HepG2 (cell line): ENCODE measurements at regions not wholly inside any gene's neighbourhood (a gene's known extent, or its start where the extent isn't known, plus 50 kb on each side); places are given as distances from the start of the nearest gene placed in this dataset.

Experiments
- ATAC-seq: fragments of 200-7000 bp; cut with Tn5 transposase; 3 replicates; pipeline ENCODE4 v1.9.1; 2020; ENCODE audit warnings: mild to moderate bottlenecking, moderate library complexity
- BruUV-seq: library from RNA; stranded (reverse); fragments of 400-500 nt; replicated peaks from 2 replicates; lab custom pipeline; 2021; lab: Mats Ljungman, UMichigan
- CTCF ChIA-PET: fragments of 300-600 bp; formaldehyde crosslinking; extraction: SDS; loops from one replicate; lab custom pipeline; 2021; ENCODE audit warnings: low total read pairs, inconsistent platforms, low intra/inter-chr PET ratio; lab: Yijun Ruan, JAX
- POLR2A ChIA-PET: fragments of 350-600 bp; sonication (Branson Sonifier 250); formaldehyde crosslinking; loops from one replicate; lab custom pipeline; 2020; ENCODE audit warnings: antibody characterized with exemption, inconsistent platforms; lab: Yijun Ruan, JAX
- DNase-seq: peaks from one replicate; pipeline ENCODE4 v3.0.0-alpha.2; 2015; ENCODE audit warnings: low spot score
- FAIRE-seq: peaks from 3 replicates; lab custom pipeline; 2011; peaks lifted over from hg19 to GRCh38; lab: Jason Lieb, UNC
- H2AFZ ChIP-seq: one replicate; pipeline ENCODE4 v1.6.1; 2011; ENCODE audit warnings: low read length, inconsistent platforms
- H3K27ac ChIP-seq: fragments of 300-600 bp; 3 replicates; pipeline ENCODE4 v1.8.0; 2011; ENCODE audit warnings: mixed run types, mild to moderate bottlenecking, mixed read lengths, low read length, inconsistent platforms; ENCODE audit not compliant: insufficient read depth; ENCODE audit errors: extremely low read length
- H3K27me3 ChIP-seq, 2 experiments: fragments of 200-600 bp in 1 of 2; 2 replicates in 1 of 2; 3 replicates in 1 of 2; pipeline versions ENCODE4 v1.6.0 to v1.8.0; 2011; ENCODE audit warnings: low read length in 2 of 2, mild to moderate bottlenecking in 2 of 2, moderate library complexity in 2 of 2, inconsistent platforms in 1 of 2; ENCODE audit not compliant: insufficient read depth in 2 of 2, control insufficient read depth in 1 of 2
- H3K36me3 ChIP-seq, 2 experiments: fragments of 200-600 bp in 1 of 2; replicated peaks in 1 of 2; 2 replicates in 1 of 2; 3 replicates in 1 of 2; pipeline versions ENCODE4 v1.5.1 to v1.8.0; 2011; ENCODE audit warnings: low read length in 2 of 2, inconsistent platforms in 1 of 2; ENCODE audit not compliant: insufficient read depth in 2 of 2, control insufficient read depth in 1 of 2
- H3K4me1 ChIP-seq: 2 replicates; pipeline ENCODE4 v1.5.1; 2012; ENCODE audit warnings: low read length, inconsistent platforms; ENCODE audit not compliant: insufficient read depth
- H3K4me2 ChIP-seq: 2 replicates; pipeline ENCODE4 v1.6.0; 2011; ENCODE audit warnings: low read depth, low read length, inconsistent platforms
- H3K4me3 ChIP-seq, 3 experiments: fragments of 200-600 bp in 1 of 3; sonication (generic), shearing (Covaris generic) in 1 of 3; replicated peaks in 1 of 3; 2 replicates each; pipeline ENCODE4 v1.5.1; 2011 to 2016; ENCODE audit warnings: low read length in 3 of 3, inconsistent platforms in 2 of 3, low read depth in 2 of 3, mild to moderate bottlenecking in 2 of 3, control low read depth in 1 of 3, mixed read lengths in 1 of 3; ENCODE audit not compliant: insufficient read depth in 1 of 3
- H3K79me2 ChIP-seq: one replicate; pipeline ENCODE4 v1.6.1; 2011; ENCODE audit warnings: low read length, inconsistent platforms; ENCODE audit not compliant: insufficient read depth
- H3K9ac ChIP-seq: 2 replicates; pipeline ENCODE4 v1.6.0; 2011; ENCODE audit warnings: mild to moderate bottlenecking, low read depth, low read length, inconsistent platforms; ENCODE audit not compliant: insufficient read depth
- H3K9me3 ChIP-seq: 2 replicates; pipeline ENCODE4 v1.5.1; 2012; ENCODE audit warnings: mild to moderate bottlenecking, low read length
- H4K20me1 ChIP-seq: 2 replicates; pipeline ENCODE4 v1.6.0; 2011; ENCODE audit warnings: inconsistent platforms, mild to moderate bottlenecking, low read length, moderate library complexity; ENCODE audit not compliant: insufficient read depth
- CREB1 ChIP-seq, 2 experiments: fragments of 450-650 bp in 1 of 2; IDR thresholded peaks; 2 replicates each; pipeline ENCODE4 v1.6.1; 2016 to 2017; ENCODE audit warnings: control low read depth in 1 of 2, mild to moderate bottlenecking in 1 of 2, missing compliant biosample characterization in 1 of 2, missing genetic modification characterization in 1 of 2
- DMTF1 ChIP-seq: sonication (generic); formaldehyde crosslinking; IDR thresholded peaks from 2 replicates; pipeline ENCODE4 v1.4.0; 2020; ENCODE audit warnings: mild to moderate bottlenecking, missing genetic modification reagents
- ETV5 ChIP-seq: IDR thresholded peaks from 2 replicates; pipeline ENCODE4 v1.6.1; 2018; ENCODE audit warnings: missing biosample characterization, missing genetic modification reagents, inconsistent platforms, borderline replicate concordance
- HDAC1 ChIP-seq: sonication (generic); formaldehyde crosslinking; IDR thresholded peaks from 2 replicates; pipeline ENCODE4 v1.5.1; 2020; ENCODE audit warnings: mild to moderate bottlenecking, missing genetic modification reagents
- HMG20B ChIP-seq: conservative IDR thresholded peaks from 2 replicates; pipeline ENCODE4 v1.6.1; 2016; ENCODE audit warnings: missing genetic modification reagents, missing compliant biosample characterization
- KIAA2018 ChIP-seq: sonication (generic); formaldehyde crosslinking; IDR thresholded peaks from 2 replicates; pipeline ENCODE4 v1.5.0; 2020; ENCODE audit warnings: mild to moderate bottlenecking, missing genetic modification reagents, borderline replicate concordance
- RBM39 ChIP-seq: fragments of 200-400 bp; formaldehyde crosslinking; IDR thresholded peaks from one replicate; pipeline ENCODE4 v1.6.1; 2018; ENCODE audit warnings: antibody characterized with exemption, mild to moderate bottlenecking, low read depth, low read length; ENCODE audit not compliant: poor library complexity, severe bottlenecking
- ZNF33B ChIP-seq: sonication (generic); formaldehyde crosslinking; IDR thresholded peaks from 2 replicates; pipeline ENCODE4 v1.5.1; 2020; ENCODE audit warnings: mild to moderate bottlenecking, missing genetic modification reagents
- WGBS: methylation state at CpG from one replicate; pipeline ENCODE4 v1.1.6; 2017; ENCODE audit warnings: low lambda C conversion rate; 5-methylcytosine and 5-hydroxymethylcytosine counted together
- in situ Hi-C: cut with HindIII; loops from 2 replicates; pipeline ENCODE4 v1.10.0; 2017; ENCODE audit warnings: low pct_unique_long_range_greater_than_20kb; ENCODE audit not compliant: extremely low pct_ligation_motif_present
- intact Hi-C: fragments of 100-400 bp; cut with micrococcal nuclease; formaldehyde crosslinking; loops from one replicate; pipeline ENCODE4 v1.10.0; 2022; ENCODE audit not compliant: unreplicated experiment

GRCh38 chr5:20370061-20370460, 382.1 kb upstream of the CDH18 start:
- H2AFZ ChIP-seq, result no peak overlapping the region
- H3K4me1 ChIP-seq, result no peaks in the 10 kb centered on the region
- FAIRE-seq (no peak), DNase-seq (no peak), ATAC-seq (no peak)
- in situ Hi-C loops (no loop called here), intact Hi-C loops (no loop called here)
- POLR2A ChIA-PET, result no interaction called here
- no peaks in the 10 kb centered on the region for H3K36me3 ChIP-seq
- no peak overlapping the region for H3K27ac ChIP-seq
- no TSS peak for BruUV-seq
- H3K27me3 ChIP-seq, result no peaks in the 10 kb centered on the region
- H3K4me2 ChIP-seq, result no peak overlapping the region
- no peak overlapping the region for H3K4me3 ChIP-seq
- H3K9ac ChIP-seq, result no peak overlapping the region
- CTCF ChIA-PET, result no interaction called here
- no peaks in the 10 kb centered on the region for H3K9me3 ChIP-seq
- WGBS, result 3% methylated on average over 2 of the region's 2 CpGs
- H3K79me2 ChIP-seq, result no peaks in the 10 kb centered on the region
- TF ChIP-seq RBM39, result no peak
- peak; percentile 88 for TF ChIP-seq CREB1 (IDR thresholded peaks at IDR 0.05)
- no peak for TF ChIP-seq CREB1 (CRISPR knock-in tag; IDR thresholded peaks at IDR 0.05)
- H4K20me1 ChIP-seq, result no peaks in the 10 kb centered on the region

- intact Hi-C loops, result no loop called here
- CTCF ChIA-PET, result no interaction called here
- FAIRE-seq, result no peak
- TF ChIP-seq DMTF1, result no peak
- no peak for TF ChIP-seq HDAC1 (CRISPR knock-in tag)
- no peak for TF ChIP-seq ZNF33B
- no peak for TF ChIP-seq KIAA2018
- TF ChIP-seq HMG20B, result no peak
- no peak for TF ChIP-seq ETV5 (CRISPR knock-in tag)
These were observed 381.5 kb upstream of the CDH18 start for GRCh38 chr5:20369518-20369885.

More at GRCh38 chr5:20369518-20369885, 381.5 kb upstream of the CDH18 start:
- Histone ChIP-seq H3K79me2 (no peaks in the 10 kb centered on the region), H3K4me2 (no peak overlapping the region), H3K27ac (no peak overlapping the region), H3K4me1 (no peaks in the 10 kb centered on the region), H2AFZ (no peak overlapping the region), H4K20me1 (no peaks in the 10 kb centered on the region), H3K27me3 (no peaks in the 10 kb centered on the region), H3K4me3 (no peak overlapping the region), H3K36me3 (no peaks in the 10 kb centered on the region), H3K9ac (no peak overlapping the region), H3K9me3 (no peaks in the 10 kb centered on the region)
- WGBS, result 5% methylated on average over 3 of the region's 3 CpGs
- in situ Hi-C loops, result no loop called here
- BruUV-seq, result no TSS peak
- ATAC-seq, result no peak
- no peak for DNase-seq
- POLR2A ChIA-PET, result no interaction called here
